ENCODE measurements at regions not wholly inside any gene's neighbourhood (a gene's known extent, or its start where the extent isn't known, plus 50 kb on each side); places are given as distances from the start of the nearest gene placed in this dataset.
"Not testable (repeated sequence)": the region's sequence is repeated elsewhere in the genome, so short reads cannot be mapped to it uniquely, and the experiment has no call there.

GRCh38 chr20:30412972-30413371 lies 844.5 kb upstream of the DEFB115 start:
- Histone ChIP-seq H4K20me1 (ENCODE audit: insufficient read depth, low read length) (no peaks in the 10 kb centered on the region), H3K4me3 (ENCODE audit: low read length) (no peak overlapping the region), H2AFZ (ENCODE audit: low read depth, low read length) (no peak overlapping the region), H3K36me3 (replicated peaks; ENCODE audit: low read depth, low read length) (no peaks in the 10 kb centered on the region), H3K4me2 (ENCODE audit: low read length) (no peak overlapping the region), H3K27ac (ENCODE audit: low read length) (no peak overlapping the region), H3K9ac (ENCODE audit: low read length) (no peak overlapping the region), H3K9me3 (ENCODE audit: insufficient read depth, low read length) (no peaks in the 10 kb centered on the region), H3K27me3 (ENCODE audit: low read depth, low read length) (no peaks in the 10 kb centered on the region), H3K4me1 (ENCODE audit: low read length) (no peaks in the 10 kb centered on the region), H3K79me2 (ENCODE audit: low read length) (no peaks in the 10 kb centered on the region)
- TF ChIP-seq CTCF (IDR thresholded peaks at IDR 0.05; ENCODE audit: low read depth, low read length) (no peak), EZH2phosphoT487 (IDR thresholded peaks at IDR 0.05; ENCODE audit: low read depth) (no peak)

GRCh38 chr20:30417387-30417786 lies 840.1 kb upstream of the DEFB115 start:
- H3K79me2 ChIP-seq (ENCODE audit: low read length); H3K27ac ChIP-seq (ENCODE audit: low read length); H3K9ac ChIP-seq (ENCODE audit: low read length); H2AFZ ChIP-seq (ENCODE audit: low read depth, low read length); H3K4me2 ChIP-seq (ENCODE audit: low read length); H3K36me3 ChIP-seq (replicated peaks; ENCODE audit: low read depth, low read length); H4K20me1 ChIP-seq (ENCODE audit: insufficient read depth, low read length); H3K4me1 ChIP-seq (ENCODE audit: low read length); H3K9me3 ChIP-seq (ENCODE audit: insufficient read depth, low read length); H3K27me3 ChIP-seq (ENCODE audit: low read depth, low read length); H3K4me3 ChIP-seq (ENCODE audit: low read length): not testable (repeated sequence)

- not testable (repeated sequence) for H3K9ac ChIP-seq (ENCODE audit: low read length); H3K27ac ChIP-seq (ENCODE audit: low read length); H3K4me1 ChIP-seq (ENCODE audit: low read length); H2AFZ ChIP-seq (ENCODE audit: low read depth, low read length); H3K79me2 ChIP-seq (ENCODE audit: low read length); H3K4me2 ChIP-seq (ENCODE audit: low read length); H3K4me3 ChIP-seq (ENCODE audit: low read length); H3K9me3 ChIP-seq (ENCODE audit: insufficient read depth, low read length); H3K36me3 ChIP-seq (replicated peaks; ENCODE audit: low read depth, low read length); H4K20me1 ChIP-seq (ENCODE audit: insufficient read depth, low read length); H3K27me3 ChIP-seq (ENCODE audit: low read depth, low read length)
Observed at GRCh38 chr20:30418378-30418777, 839.1 kb upstream of the DEFB115 start.

- Histone ChIP-seq H3K79me2 (ENCODE audit: low read length) (no peaks in the 10 kb centered on the region), H3K9me3 (ENCODE audit: insufficient read depth, low read length) (no peaks in the 10 kb centered on the region), H3K9ac (ENCODE audit: low read length) (no peak overlapping the region), H3K27ac (ENCODE audit: low read length) (no peak overlapping the region), H4K20me1 (ENCODE audit: insufficient read depth, low read length) (no peaks in the 10 kb centered on the region), H3K4me1 (ENCODE audit: low read length) (no peaks in the 10 kb centered on the region), H3K36me3 (replicated peaks; ENCODE audit: low read depth, low read length) (no peaks in the 10 kb centered on the region), H2AFZ (ENCODE audit: low read depth, low read length) (no peak overlapping the region), H3K4me3 (ENCODE audit: low read length) (no peak overlapping the region), H3K4me2 (ENCODE audit: low read length) (no peak overlapping the region), H3K27me3 (ENCODE audit: low read depth, low read length) (no peaks in the 10 kb centered on the region)
- no peak for TF ChIP-seq CTCF (IDR thresholded peaks at IDR 0.05; ENCODE audit: low read depth, low read length)
- TF ChIP-seq EZH2phosphoT487 (IDR thresholded peaks at IDR 0.05; ENCODE audit: low read depth): no peak
Observed at GRCh38 chr20:30419466-30419865, 838.0 kb upstream of the DEFB115 start.

GRCh38 chr20:30419871-30420420 lies 837.5 kb upstream of the DEFB115 start:
- not testable (repeated sequence) for H3K9ac ChIP-seq (ENCODE audit: low read length); H3K9me3 ChIP-seq (ENCODE audit: insufficient read depth, low read length); H3K79me2 ChIP-seq (ENCODE audit: low read length); H3K27me3 ChIP-seq (ENCODE audit: low read depth, low read length); H3K4me1 ChIP-seq (ENCODE audit: low read length); H4K20me1 ChIP-seq (ENCODE audit: insufficient read depth, low read length); H3K27ac ChIP-seq (ENCODE audit: low read length); H3K4me3 ChIP-seq (ENCODE audit: low read length); H3K36me3 ChIP-seq (replicated peaks; ENCODE audit: low read depth, low read length); H2AFZ ChIP-seq (ENCODE audit: low read depth, low read length); H3K4me2 ChIP-seq (ENCODE audit: low read length)

Measured in OCI-LY3 (cell line).